ENCODE measurements at regions not wholly inside any gene's neighbourhood (a gene's known extent, or its start where the extent isn't known, plus 50 kb on each side); places are given as distances from the start of the nearest gene placed in this dataset.
"Not testable (repeated sequence)": the region's sequence is repeated elsewhere in the genome, so short reads cannot be mapped to it uniquely, and the experiment has no call there.

GRCh38 chr5:34441767-34442166 lies 214.4 kb upstream of the RAI14 start:
- H3K4me3 Mint-ChIP-seq, ATAC-seq, H3K27me3 Mint-ChIP-seq, H3K27ac Mint-ChIP-seq, DNase-seq, H3K9me3 Mint-ChIP-seq, H3K4me1 Mint-ChIP-seq, H3K36me3 Mint-ChIP-seq, POLR2A ChIA-PET: not testable (repeated sequence)

GRCh38 chr5:34447424-34447823 lies 208.7 kb upstream of the RAI14 start:
- Mint-ChIP-seq H3K4me1 (no peaks in the 10 kb centered on the region), H3K27ac (no peak overlapping the region), H3K4me3 (no peak overlapping the region), H3K9me3 (no peaks in the 10 kb centered on the region), H3K36me3 (no peaks in the 10 kb centered on the region), H3K27me3 (peaks cover 0 to 32% (median 23%) of the 10 kb centered on the region in 5 donors)
- ATAC-seq (no peak), DNase-seq (no peak)
- POLR2A ChIA-PET: no interaction called here

GRCh38 chr5:34449639-34450038 lies 206.5 kb upstream of the RAI14 start:
- ATAC-seq (no peak), DNase-seq (no peak)
- no peaks in the 10 kb centered on the region for H3K9me3 Mint-ChIP-seq
- H3K27ac Mint-ChIP-seq: peak overlapping the region in 1 of 10 donors; percentile 58
- H3K4me3 Mint-ChIP-seq: no peak overlapping the region
- POLR2A ChIA-PET: no interaction called here
- peaks cover 0 to 39% (median 28%) of the 10 kb centered on the region in 5 donors for H3K27me3 Mint-ChIP-seq
- no peaks in the 10 kb centered on the region for H3K4me1 Mint-ChIP-seq
- H3K36me3 Mint-ChIP-seq: no peaks in the 10 kb centered on the region

- no peaks in the 10 kb centered on the region for H3K9me3 Mint-ChIP-seq
- ATAC-seq (no peak), DNase-seq (no peak)
- H3K36me3 Mint-ChIP-seq: no peaks in the 10 kb centered on the region
- peaks cover 0 to 39% (median 24%) of the 10 kb centered on the region in 5 donors for H3K27me3 Mint-ChIP-seq
- no peaks in the 10 kb centered on the region for H3K4me1 Mint-ChIP-seq
- H3K27ac Mint-ChIP-seq: no peak overlapping the region
- H3K4me3 Mint-ChIP-seq: no peak overlapping the region
- POLR2A ChIA-PET: no interaction called here
These were observed 205.8 kb upstream of the RAI14 start for GRCh38 chr5:34450338-34450737.

- H3K27me3 Mint-ChIP-seq: peaks cover 2 to 39% (median 24%) of the 10 kb centered on the region in 5 donors
- H3K36me3 Mint-ChIP-seq: no peaks in the 10 kb centered on the region
- DNase-seq: no peak
- H3K27ac Mint-ChIP-seq: no peak overlapping the region
- H3K4me1 Mint-ChIP-seq: no peaks in the 10 kb centered on the region
- H3K4me3 Mint-ChIP-seq: no peak overlapping the region
- no peaks in the 10 kb centered on the region for H3K9me3 Mint-ChIP-seq
- no peak for ATAC-seq
- POLR2A ChIA-PET: no interaction called here
These were observed 203.8 kb upstream of the RAI14 start for GRCh38 chr5:34452170-34452828.

- H3K4me3 Mint-ChIP-seq: no peak overlapping the region
- no peaks in the 10 kb centered on the region for H3K4me1 Mint-ChIP-seq
- no peaks in the 10 kb centered on the region for H3K36me3 Mint-ChIP-seq
- DNase-seq (no peak), ATAC-seq (no peak)
- POLR2A ChIA-PET: no interaction called here
- no peak overlapping the region for H3K27ac Mint-ChIP-seq
- H3K9me3 Mint-ChIP-seq: no peaks in the 10 kb centered on the region
- H3K27me3 Mint-ChIP-seq: peaks cover 2 to 23% (median 15%) of the 10 kb centered on the region in 5 donors
These were observed 201.0 kb upstream of the RAI14 start for GRCh38 chr5:34455098-34455497.

- DNase-seq: no peak
- Mint-ChIP-seq H3K4me3 (no peak overlapping the region), H3K4me1 (peaks cover 0 to 3% (median under 1%) of the 10 kb centered on the region in 4 donors), H3K9me3 (peaks cover 0 to 12% (median 0%) of the 10 kb centered on the region in 9 donors), H3K27me3 (peaks cover 0 to 11% (median 0%) of the 10 kb centered on the region in 5 donors), H3K36me3 (no peaks in the 10 kb centered on the region), H3K27ac (no peak overlapping the region)
- no peak for ATAC-seq
- POLR2A ChIA-PET: no interaction called here
These were observed 196.2 kb upstream of the RAI14 start for GRCh38 chr5:34459908-34460307.

- Mint-ChIP-seq H3K27me3 (peaks cover 0 to 13% (median 2%) of the 10 kb centered on the region in 5 donors), H3K27ac (no peak overlapping the region), H3K36me3 (no peaks in the 10 kb centered on the region), H3K9me3 (peaks cover 0 to 12% (median 0%) of the 10 kb centered on the region in 9 donors), H3K4me1 (peaks cover 0 to 9% (median 1%) of the 10 kb centered on the region in 4 donors), H3K4me3 (no peak overlapping the region)
- ATAC-seq (no peak), DNase-seq (no peak)
- POLR2A ChIA-PET: no interaction called here
These were observed 195.6 kb upstream of the RAI14 start for GRCh38 chr5:34460496-34460895.

GRCh38 chr5:34464829-34465228 lies 191.3 kb upstream of the RAI14 start:
- no peak for DNase-seq
- no peak for ATAC-seq
- H3K27ac Mint-ChIP-seq: peak overlapping the region in 1 of 10 donors; percentile 54
- POLR2A ChIA-PET: no interaction called here
- peaks cover 0 to 12% (median 0%) of the 10 kb centered on the region in 9 donors for H3K9me3 Mint-ChIP-seq
- H3K36me3 Mint-ChIP-seq: no peaks in the 10 kb centered on the region
- peaks cover 5 to 28% (median 12%) of the 10 kb centered on the region in 5 donors for H3K27me3 Mint-ChIP-seq
- peaks cover 0 to 10% (median 1%) of the 10 kb centered on the region in 4 donors for H3K4me1 Mint-ChIP-seq
- H3K4me3 Mint-ChIP-seq: peak overlapping the region in 2 of 10 donors; percentile 19 to 55

GRCh38 chr5:34465301-34465700 lies 190.8 kb upstream of the RAI14 start:
- H3K4me3 Mint-ChIP-seq, H3K36me3 Mint-ChIP-seq, POLR2A ChIA-PET, ATAC-seq, H3K27ac Mint-ChIP-seq: not testable (repeated sequence)
- Mint-ChIP-seq H3K27me3 (peaks cover 5 to 31% (median 12%) of the 10 kb centered on the region in 5 donors), H3K9me3 (peaks cover 0 to 12% (median 0%) of the 10 kb centered on the region in 9 donors), H3K4me1 (peaks cover 0 to 10% (median 1%) of the 10 kb centered on the region in 4 donors)
- peak in 5 of 10 donors; percentile 16 to 68 (median 58) for DNase-seq

GRCh38 chr5:34466519-34467388 lies 189.4 kb upstream of the RAI14 start:
- H3K9me3 Mint-ChIP-seq, H3K27ac Mint-ChIP-seq, H3K36me3 Mint-ChIP-seq, DNase-seq, H3K4me3 Mint-ChIP-seq, POLR2A ChIA-PET, ATAC-seq: not testable (repeated sequence)
- Mint-ChIP-seq H3K27me3 (peaks cover 5 to 23% (median 12%) of the 10 kb centered on the region in 5 donors), H3K4me1 (peaks cover 0 to 10% (median 1%) of the 10 kb centered on the region in 4 donors)

GRCh38 chr5:34467436-34467835 lies 188.7 kb upstream of the RAI14 start:
- peaks cover 5 to 23% (median 12%) of the 10 kb centered on the region in 5 donors for H3K27me3 Mint-ChIP-seq
- H3K4me3 Mint-ChIP-seq: no peak overlapping the region
- no peaks in the 10 kb centered on the region for H3K36me3 Mint-ChIP-seq
- no peak for DNase-seq
- POLR2A ChIA-PET: no interaction called here
- H3K27ac Mint-ChIP-seq: peak overlapping the region in 1 of 10 donors; percentile 6
- H3K4me1 Mint-ChIP-seq: peaks cover 0 to 10% (median 1%) of the 10 kb centered on the region in 4 donors
- no peaks in the 10 kb centered on the region for H3K9me3 Mint-ChIP-seq
- no peak for ATAC-seq

- H3K27ac Mint-ChIP-seq, H3K9me3 Mint-ChIP-seq, H3K36me3 Mint-ChIP-seq, POLR2A ChIA-PET, DNase-seq, ATAC-seq, H3K4me3 Mint-ChIP-seq: not testable (repeated sequence)
- peaks cover 0 to 10% (median 1%) of the 10 kb centered on the region in 4 donors for H3K4me1 Mint-ChIP-seq
- H3K27me3 Mint-ChIP-seq: peaks cover 5 to 23% (median 12%) of the 10 kb centered on the region in 5 donors
These were observed 188.1 kb upstream of the RAI14 start for GRCh38 chr5:34467984-34468383.
